ENCODE measurements at regions not wholly inside any gene's neighbourhood (a gene's known extent, or its start where the extent isn't known, plus 50 kb on each side); places are given as distances from the start of the nearest gene placed in this dataset.

DNA sequence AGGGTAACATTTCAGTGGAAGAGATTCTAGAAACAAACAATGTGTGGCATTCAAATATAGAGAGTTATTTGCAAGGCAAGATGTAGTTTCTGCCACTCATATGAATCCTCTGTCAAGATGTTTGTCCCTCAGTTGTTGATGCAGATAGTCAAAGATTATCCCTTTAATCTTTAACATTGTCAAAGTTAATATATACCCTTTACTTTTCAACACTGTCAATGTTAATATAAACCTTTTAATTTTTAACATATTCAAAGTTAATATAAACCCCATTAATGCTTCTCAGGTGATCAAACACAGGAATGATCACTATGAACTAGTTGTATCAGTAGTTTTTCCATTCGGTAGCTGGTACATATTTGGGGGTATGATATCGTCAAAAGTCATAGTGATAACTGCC is 51.9 kb upstream of the PICALM start:
- no peak for DNase-seq (ENCODE audit: low read depth)

DNA sequence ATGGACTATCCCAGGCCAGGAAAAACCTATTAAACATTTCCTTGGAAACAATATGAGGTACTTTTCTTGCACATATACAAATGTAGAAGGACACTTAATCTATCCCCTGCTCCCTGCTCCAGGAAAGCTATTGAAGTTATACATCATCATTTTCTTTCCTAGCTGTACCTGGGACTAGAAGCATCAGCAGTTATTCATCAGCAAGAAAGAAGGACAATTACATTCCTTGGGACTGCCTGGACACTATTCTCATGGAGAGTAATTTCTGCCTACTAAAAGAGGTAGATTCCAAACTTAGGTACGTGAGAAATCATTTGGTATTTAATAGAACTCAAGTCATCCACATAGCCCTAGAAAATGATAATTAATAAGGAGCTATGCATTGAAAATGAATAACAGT is 51.0 kb upstream of the PICALM start:
- H3K4me3 ChIP-seq (ENCODE audit: low read depth, low read length) = no peak overlapping the region
- no peak for DNase-seq (ENCODE audit: low read depth)
- TF ChIP-seq POLR2A (IDR thresholded peaks at IDR 0.05; ENCODE audit: extremely low read depth, insufficient read length) (no peak), MYC (IDR thresholded peaks at IDR 0.05; ENCODE audit: low read depth, low read length) (no peak)
- TF ChIP-seq, protein P1, sequence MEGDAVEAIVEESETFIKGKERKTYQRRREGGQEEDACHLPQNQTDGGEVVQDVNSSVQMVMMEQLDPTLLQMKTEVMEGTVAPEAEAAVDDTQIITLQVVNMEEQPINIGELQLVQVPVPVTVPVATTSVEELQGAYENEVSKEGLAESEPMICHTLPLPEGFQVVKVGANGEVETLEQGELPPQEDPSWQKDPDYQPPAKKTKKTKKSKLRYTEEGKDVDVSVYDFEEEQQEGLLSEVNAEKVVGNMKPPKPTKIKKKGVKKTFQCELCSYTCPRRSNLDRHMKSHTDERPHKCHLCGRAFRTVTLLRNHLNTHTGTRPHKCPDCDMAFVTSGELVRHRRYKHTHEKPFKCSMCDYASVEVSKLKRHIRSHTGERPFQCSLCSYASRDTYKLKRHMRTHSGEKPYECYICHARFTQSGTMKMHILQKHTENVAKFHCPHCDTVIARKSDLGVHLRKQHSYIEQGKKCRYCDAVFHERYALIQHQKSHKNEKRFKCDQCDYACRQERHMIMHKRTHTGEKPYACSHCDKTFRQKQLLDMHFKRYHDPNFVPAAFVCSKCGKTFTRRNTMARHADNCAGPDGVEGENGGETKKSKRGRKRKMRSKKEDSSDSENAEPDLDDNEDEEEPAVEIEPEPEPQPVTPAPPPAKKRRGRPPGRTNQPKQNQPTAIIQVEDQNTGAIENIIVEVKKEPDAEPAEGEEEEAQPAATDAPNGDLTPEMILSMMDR (IDR thresholded peaks at IDR 0.05; ENCODE audit: low read depth, low read length) = no peak
- TF ChIP-seq, protein P2, sequence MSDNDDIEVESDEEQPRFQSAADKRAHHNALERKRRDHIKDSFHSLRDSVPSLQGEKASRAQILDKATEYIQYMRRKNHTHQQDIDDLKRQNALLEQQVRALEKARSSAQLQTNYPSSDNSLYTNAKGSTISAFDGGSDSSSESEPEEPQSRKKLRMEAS (IDR thresholded peaks at IDR 0.05; ENCODE audit: low read depth, low read length) = no peak

More for the DNA sequence above, 51.9 kb upstream of the PICALM start:
- TF ChIP-seq, protein P1 (IDR thresholded peaks at IDR 0.05; ENCODE audit: low read depth, low read length) = no peak
- TF ChIP-seq, protein P2 (IDR thresholded peaks at IDR 0.05; ENCODE audit: low read depth, low read length) = no peak
- no peak for TF ChIP-seq MYC (IDR thresholded peaks at IDR 0.05; ENCODE audit: low read depth, low read length)
- no peak for TF ChIP-seq POLR2A (IDR thresholded peaks at IDR 0.05; ENCODE audit: extremely low read depth, insufficient read length)
- no peak overlapping the region for H3K4me3 ChIP-seq (ENCODE audit: low read depth, low read length)

DNA sequence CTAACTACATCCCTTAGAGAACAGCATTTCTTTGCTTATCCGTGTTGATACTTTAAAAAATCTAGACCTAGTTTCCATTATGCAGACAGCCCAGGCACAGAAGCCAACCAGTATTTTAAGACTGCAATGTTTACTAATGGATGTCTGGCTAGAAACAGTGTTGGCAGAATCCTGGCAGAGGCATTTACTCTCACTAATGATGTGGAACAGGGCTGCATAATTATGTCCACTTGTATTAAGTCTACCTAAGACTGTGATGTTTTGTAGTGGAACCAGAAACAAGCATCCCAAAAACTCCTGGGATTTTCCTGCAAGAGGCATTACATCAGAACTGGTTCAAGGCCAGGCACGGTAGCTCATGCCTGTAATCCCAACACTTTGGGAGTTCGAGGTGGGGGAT is 50.2 kb upstream of the PICALM start:
- no peak overlapping the region for H3K4me3 ChIP-seq (ENCODE audit: low read depth, low read length)
- no peak for DNase-seq (ENCODE audit: low read depth)
- TF ChIP-seq, protein P2 (IDR thresholded peaks at IDR 0.05; ENCODE audit: low read depth, low read length) = no peak
- TF ChIP-seq POLR2A (IDR thresholded peaks at IDR 0.05; ENCODE audit: extremely low read depth, insufficient read length) = no peak
- no peak for TF ChIP-seq MYC (IDR thresholded peaks at IDR 0.05; ENCODE audit: low read depth, low read length)
- TF ChIP-seq, protein P1 (IDR thresholded peaks at IDR 0.05; ENCODE audit: low read depth, low read length) = no peak

All from NB4 (cell line).